ENCODE measurements at regions not wholly inside any gene's neighbourhood (a gene's known extent, or its start where the extent isn't known, plus 50 kb on each side); places are given as distances from the start of the nearest gene placed in this dataset.

DNA sequence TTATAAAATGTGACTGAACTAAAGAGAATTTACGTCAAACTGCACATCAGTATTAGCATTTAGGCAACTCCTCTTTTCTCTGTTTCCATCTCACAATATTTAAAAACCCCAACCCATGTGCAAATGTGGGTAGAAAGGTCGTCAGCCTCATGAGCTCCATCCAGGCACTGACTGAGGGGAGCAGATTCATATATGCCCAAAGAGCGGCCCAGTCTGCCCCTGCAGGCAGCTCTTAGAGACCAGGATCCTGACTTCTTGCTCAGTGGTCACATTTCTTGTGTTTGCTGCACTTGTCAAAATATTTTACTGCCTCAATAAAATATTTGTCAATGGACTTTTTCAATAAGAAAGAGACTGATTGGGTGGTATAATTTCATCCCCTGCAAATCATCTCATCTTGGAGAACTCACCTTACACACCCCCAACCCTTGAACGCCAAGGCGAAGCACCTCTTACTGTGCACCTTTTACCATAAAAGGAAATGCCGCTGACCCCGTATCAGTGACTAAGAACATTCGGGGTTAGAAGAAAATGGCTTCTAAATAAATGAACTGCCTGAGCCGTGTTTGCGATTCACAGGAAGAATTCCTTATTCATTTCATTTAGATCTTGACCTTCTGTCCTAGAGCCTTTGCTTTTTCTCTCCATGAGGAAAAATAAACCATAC lies 418.8 kb downstream of the BCL11B start:
- in situ Hi-C loops (cut with MboI; ENCODE audit: low sequenced_read_pairs) = no loop called here

DNA sequence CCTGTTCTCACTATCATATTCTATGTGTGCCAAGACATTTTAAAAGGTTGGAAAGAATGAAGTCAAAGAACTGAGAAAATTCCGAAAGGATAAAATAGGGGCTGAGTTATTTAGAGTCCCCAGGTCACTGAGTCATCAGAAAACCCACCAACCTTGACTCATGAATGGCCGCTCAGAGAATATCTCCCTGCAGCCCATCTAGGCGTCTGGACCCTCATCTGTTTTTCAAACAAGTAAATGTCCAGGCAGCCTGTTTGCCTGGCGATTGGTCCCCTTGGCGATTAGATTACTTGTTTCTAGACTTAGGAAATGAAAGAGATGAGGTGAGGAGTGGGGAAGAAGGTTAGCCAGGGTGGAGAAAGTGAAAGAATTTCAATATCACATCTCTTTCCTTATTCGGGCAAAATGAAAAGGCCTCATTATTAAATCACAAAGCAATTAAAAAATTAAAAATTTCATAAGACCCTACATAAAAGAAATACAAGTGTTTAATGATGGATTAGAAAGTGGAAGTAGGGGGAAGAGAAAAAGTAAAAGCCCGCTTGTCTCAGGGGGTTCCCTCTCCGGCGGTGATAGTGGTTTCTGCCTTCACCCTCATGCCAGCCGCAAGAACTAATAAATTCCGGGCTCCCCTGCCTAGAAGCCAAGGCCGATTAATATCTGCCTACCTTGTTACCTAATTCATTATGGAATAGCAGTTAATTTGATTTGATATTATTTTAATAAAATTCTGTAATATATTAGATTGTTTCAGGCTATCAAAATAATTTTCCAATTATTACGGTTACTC lies 415.9 kb downstream of the BCL11B start:
- in situ Hi-C loops (cut with MboI; ENCODE audit: low sequenced_read_pairs) = no loop called here

GRCh38 chr14:98858158-98858557 lies 413.8 kb downstream of the BCL11B start:
- in situ Hi-C loops (cut with MboI; ENCODE audit: low sequenced_read_pairs) = no loop called here

DNA sequence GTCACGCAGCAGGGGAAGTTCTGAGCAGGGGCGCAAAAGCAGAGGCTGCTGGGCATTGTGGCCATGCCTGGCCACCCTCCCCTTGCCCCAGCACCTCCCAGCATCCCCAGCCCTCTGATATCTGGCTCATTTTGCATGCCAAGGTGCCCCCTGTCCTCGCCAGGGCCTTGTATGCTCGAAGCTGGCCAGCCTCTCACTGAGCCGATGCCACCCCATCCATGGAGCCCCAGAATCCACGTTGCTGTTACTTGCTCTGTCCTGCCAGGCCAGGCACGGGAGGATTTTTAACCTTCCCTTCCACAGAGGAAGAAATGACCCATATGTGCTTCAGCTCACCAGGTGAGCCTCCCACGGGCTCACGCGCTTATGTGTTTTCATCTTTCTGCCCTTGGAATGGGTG lies 413.4 kb downstream of the BCL11B start:
- in situ Hi-C loops (cut with MboI; ENCODE audit: low sequenced_read_pairs) = no loop called here

DNA sequence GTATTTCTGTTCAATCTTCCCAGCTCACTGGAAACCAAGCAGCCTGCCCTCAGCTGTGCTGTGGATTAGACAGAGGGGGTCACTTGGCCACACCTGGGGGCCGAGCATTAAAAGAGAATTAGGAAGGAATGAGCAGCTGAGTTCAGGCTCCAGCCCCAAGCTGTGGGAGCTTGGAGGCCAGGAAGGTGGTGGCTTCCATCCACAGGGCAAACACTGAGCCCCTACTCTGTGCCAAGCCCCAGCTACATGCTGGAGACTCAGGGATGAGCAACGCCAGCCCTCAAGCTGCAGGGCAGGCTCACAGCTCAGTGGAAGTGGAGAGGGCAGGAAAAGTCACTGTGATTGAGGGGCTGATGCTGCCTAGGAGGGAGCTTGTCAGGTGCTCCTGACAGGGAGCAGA lies 412.7 kb downstream of the BCL11B start:
- in situ Hi-C loops (cut with MboI; ENCODE audit: low sequenced_read_pairs) = no loop called here

- in situ Hi-C loops (cut with MboI; ENCODE audit: low sequenced_read_pairs) = no loop called here
Measured at GRCh38 chr14:98864211-98864610, 407.8 kb downstream of the BCL11B start.

GRCh38 chr14:98867146-98867545 lies 404.9 kb downstream of the BCL11B start:
- in situ Hi-C loops (cut with MboI; ENCODE audit: low sequenced_read_pairs) = no loop called here

DNA sequence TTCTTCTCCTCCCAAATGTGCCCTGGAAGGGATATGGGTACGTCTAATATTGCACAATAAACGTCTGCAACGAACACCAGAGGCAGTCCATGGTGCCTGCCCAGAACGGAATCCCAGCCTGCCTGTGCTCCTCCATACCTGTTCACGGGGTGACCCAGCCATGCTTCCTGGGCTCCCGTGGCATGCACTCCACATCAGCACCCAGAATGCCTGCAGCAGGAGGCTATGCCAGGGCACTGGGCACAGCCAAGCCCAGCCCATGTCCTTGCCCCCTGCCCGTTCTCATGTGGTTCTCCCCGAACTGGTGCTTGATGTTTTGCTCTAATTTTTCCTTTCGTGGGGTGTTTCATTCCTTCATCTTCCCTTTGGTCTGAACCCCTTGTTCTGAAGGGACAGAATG lies 404.3 kb downstream of the BCL11B start:
- in situ Hi-C loops (cut with MboI; ENCODE audit: low sequenced_read_pairs) = no loop called here

- in situ Hi-C loops (cut with MboI; ENCODE audit: low sequenced_read_pairs) = no loop called here
Measured at GRCh38 chr14:98868866-98869265, 403.1 kb downstream of the BCL11B start.

DNA sequence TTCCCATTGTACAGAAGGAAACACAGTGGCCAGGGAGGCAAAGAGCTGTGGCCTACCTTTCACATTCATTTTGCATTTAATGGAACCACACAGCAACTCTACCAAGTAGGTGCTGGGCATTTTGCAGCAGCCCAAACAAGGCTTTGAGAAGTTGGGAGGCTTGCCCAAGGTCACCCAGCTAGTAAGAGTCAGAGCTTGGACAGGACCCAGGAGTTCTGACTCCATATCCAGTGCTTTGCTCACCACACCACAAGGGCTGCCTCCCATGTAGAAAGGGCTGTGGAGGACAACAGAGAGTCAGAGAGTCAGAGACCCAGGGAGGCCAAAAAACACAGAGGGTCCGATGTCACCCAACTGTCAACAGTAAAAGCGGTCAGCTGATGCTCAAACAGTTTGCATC lies 400.2 kb downstream of the BCL11B start:
- in situ Hi-C loops (cut with MboI; ENCODE audit: low sequenced_read_pairs) = no loop called here

DNA sequence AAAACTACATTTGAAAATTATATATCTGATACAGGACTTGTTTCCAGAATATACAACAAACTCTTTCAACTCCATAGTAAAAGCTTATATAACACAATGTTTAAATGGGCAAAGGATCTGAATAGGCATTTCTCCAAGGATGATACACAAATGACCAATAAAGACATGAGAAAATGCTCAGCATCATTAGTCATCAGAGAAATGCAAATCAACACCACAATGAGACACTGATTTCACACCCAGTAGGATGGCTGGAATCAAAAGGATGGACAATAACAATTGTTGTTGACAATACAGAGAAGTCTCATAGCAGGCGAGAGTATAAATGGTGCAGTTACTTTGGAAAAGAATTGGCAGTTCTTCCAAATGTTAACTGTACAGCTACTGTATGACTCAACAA lies 394.9 kb downstream of the BCL11B start:
- in situ Hi-C loops (cut with MboI; ENCODE audit: low sequenced_read_pairs) = no loop called here

GRCh38 chr14:98878282-98878681 lies 393.7 kb downstream of the BCL11B start:
- in situ Hi-C loops (cut with MboI; ENCODE audit: low sequenced_read_pairs) = no loop called here

GRCh38 chr14:98886982-98887381 lies 385.0 kb downstream of the BCL11B start:
- in situ Hi-C loops (cut with MboI; ENCODE audit: low sequenced_read_pairs) = no loop called here

DNA sequence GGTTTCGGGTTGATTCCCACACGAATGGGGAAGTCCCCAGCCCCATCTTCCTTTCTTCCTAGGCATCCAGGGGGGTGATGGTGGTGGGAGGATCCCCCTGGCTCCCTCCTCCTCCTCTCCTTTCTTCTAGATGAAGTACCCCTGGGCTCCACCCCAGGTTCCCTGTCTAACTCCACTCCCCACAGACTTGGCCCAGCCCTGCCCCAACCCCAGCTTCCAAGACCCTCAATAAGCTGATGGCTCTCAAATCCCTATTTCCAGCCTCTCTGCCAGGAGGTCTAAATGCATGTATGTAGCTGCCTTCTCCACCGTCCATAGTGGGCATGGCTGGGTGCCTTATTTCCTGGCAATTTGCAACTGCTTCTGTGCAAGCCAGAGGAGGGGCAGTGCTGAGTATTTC lies 383.7 kb downstream of the BCL11B start:
- in situ Hi-C loops (cut with MboI; ENCODE audit: low sequenced_read_pairs) = no loop called here

DNA sequence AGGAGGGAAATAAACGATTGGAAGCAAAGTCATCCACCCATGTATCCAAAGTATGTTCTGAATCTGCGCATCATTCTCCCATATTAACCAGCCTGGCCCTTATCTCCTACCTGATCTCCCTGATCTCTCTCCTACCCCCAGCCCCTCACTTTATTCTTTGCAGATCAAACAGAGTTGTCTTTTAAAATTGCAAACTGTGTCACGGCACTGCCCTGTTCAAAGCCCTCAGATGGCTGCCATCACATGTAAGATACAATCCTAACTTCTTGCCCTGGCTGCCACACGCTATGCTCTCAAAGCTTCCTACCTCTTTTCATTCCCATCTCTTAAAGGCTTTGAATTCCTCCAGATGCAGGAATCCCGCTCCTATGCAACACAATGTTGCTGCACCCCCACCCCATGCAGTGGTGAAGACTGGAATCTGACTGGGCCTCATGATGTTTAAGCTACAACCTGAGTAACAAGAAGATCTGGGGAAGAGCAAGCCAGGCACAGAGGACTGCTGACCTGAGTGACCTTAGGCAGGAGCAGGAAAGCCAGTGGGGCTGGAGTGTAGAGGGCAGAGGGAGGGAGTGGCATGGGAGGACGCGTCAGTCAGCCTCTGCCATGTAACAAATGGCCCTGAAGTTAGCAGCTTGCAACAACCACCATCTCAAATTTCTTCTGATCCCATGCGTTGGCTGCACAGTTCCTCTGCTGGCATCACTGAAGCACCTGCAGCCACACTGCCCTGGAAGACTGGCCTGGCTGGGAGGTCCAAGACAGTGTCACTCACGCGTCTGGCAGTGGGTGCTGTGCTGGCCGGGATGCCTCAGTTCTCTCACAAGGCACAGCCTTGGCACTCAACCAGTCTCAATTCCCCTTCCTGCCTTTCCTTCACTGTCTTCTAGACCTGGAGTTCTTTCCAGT lies 382.8 kb downstream of the BCL11B start:
- in situ Hi-C loops (cut with MboI; ENCODE audit: low sequenced_read_pairs) = no loop called here

DNA sequence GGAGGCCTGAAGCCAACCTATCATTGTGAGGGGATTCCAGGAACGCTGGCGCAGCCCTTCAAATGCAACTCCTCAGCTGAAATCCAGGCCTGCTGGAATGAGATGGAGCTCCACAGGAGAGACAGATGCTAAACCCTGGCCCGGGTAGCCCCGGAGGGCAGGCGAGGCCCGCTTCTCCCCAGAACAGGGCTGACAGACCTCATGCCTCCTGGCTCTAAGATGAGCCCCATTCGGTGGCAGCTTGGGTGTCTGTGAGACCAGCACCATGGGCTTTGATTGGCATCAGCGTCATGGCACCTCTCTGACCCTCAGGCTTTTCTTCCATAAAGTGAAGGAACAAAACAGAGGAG lies 382.2 kb downstream of the BCL11B start:
- in situ Hi-C loops (cut with MboI; ENCODE audit: low sequenced_read_pairs) = no loop called here

GRCh38 chr14:98890556-98891340 lies 381.2 kb downstream of the BCL11B start:
- in situ Hi-C loops (cut with MboI; ENCODE audit: low sequenced_read_pairs) = no loop called here

DNA sequence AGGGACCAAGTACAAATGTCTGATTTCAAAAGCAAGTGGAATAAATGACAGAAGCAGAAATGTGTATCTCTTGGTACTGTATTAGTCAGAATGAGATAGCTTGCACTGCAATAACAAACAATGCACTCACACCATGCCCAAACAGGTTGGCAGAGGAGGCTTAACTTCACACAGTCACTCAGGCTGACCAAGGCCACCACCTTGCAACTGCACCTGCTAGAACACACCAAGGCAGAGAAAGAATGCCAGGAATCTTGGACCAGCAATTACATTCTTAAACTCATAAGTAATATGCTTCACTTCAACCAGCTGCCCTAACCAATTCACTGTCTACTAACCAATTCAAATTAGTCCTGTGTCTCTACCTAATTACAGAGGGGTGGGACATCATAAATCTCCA lies 378.3 kb downstream of the BCL11B start:
- in situ Hi-C loops (cut with MboI; ENCODE audit: low sequenced_read_pairs) = no loop called here

GRCh38 chr14:98894600-98894999 lies 377.4 kb downstream of the BCL11B start:
- in situ Hi-C loops (cut with MboI; ENCODE audit: low sequenced_read_pairs) = no loop called here

DNA sequence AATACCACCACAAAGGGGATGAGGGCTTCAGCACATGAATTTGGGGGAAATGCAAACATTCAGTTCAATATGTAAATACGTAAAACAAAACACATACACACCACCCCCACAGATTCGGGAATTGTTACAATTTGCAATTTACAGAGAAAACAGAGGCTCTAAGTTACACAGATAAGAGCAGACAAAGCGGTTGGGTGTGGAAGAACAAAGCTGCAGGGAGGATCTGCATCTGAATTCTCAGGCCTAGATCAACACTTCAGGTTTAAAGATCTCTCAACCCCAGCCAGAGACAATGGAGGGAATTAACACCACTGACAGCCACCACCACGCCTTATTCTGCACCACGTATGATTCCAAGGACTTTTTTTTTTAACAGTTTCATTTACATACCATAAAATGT lies 375.5 kb downstream of the BCL11B start:
- in situ Hi-C loops (cut with MboI; ENCODE audit: low sequenced_read_pairs) = no loop called here

All from HL-60/S4 (cell line).